ENCODE measurements at regions not wholly inside any gene's neighbourhood (a gene's known extent, or its start where the extent isn't known, plus 50 kb on each side); places are given as distances from the start of the nearest gene placed in this dataset.

- Histone ChIP-seq H3K9me2 (ENCODE audit: insufficient read depth, low read length) (no peaks in the 10 kb centered on the region), H4K20me1 (ENCODE audit: insufficient read depth) (no peaks in the 10 kb centered on the region), H3K9ac (ENCODE audit: low read length) (no peak overlapping the region), H2AFZ (ENCODE audit: low read depth, low read length) (no peak overlapping the region), H3K9me3 (ENCODE audit: low read length) (no peaks in the 10 kb centered on the region), H3K4me3 (ENCODE audit: low read length) (no peak overlapping the region), H3F3A (ENCODE audit: insufficient read depth, low read length, poor library complexity, severe bottlenecking) (no peaks in the 10 kb centered on the region), H3K27ac (ENCODE audit: low read length) (no peak overlapping the region), H3K36me3 (ENCODE audit: insufficient read depth, low read length) (no peaks in the 10 kb centered on the region), H3K27me3 (ENCODE audit: insufficient read depth, low read depth, low read length) (no peaks in the 10 kb centered on the region), H3K4me2 (ENCODE audit: low read length) (no peak overlapping the region), H3K79me2 (replicated peaks; ENCODE audit: insufficient read depth, low read length) (no peaks in the 10 kb centered on the region)
- no peak for TF ChIP-seq POLR2AphosphoS5 (IDR thresholded peaks at IDR 0.05)
- no peak for TF ChIP-seq EZH2 (IDR thresholded peaks at IDR 0.05; ENCODE audit: borderline replicate concordance, insufficient read depth, low read length, poor library complexity, severe bottlenecking)
- TF ChIP-seq EP300 (conservative IDR thresholded peaks at IDR 0.05; ENCODE audit: poor library complexity, severe bottlenecking) = no peak
- TF ChIP-seq RAD21 (conservative IDR thresholded peaks at IDR 0.05) = no peak
Observed at GRCh38 chr2:206858687-206859329, 80.5 kb upstream of the CPO start.

- Histone ChIP-seq H3K9me3 (ENCODE audit: low read length) (no peaks in the 10 kb centered on the region), H3K4me3 (ENCODE audit: low read length) (no peak overlapping the region), H2AFZ (ENCODE audit: low read depth, low read length) (no peak overlapping the region), H3K9me2 (ENCODE audit: insufficient read depth, low read length) (no peaks in the 10 kb centered on the region), H3K9ac (ENCODE audit: low read length) (no peak overlapping the region), H3K27ac (ENCODE audit: low read length) (no peak overlapping the region), H3K79me2 (replicated peaks; ENCODE audit: insufficient read depth, low read length) (no peaks in the 10 kb centered on the region), H3K36me3 (ENCODE audit: insufficient read depth, low read length) (no peaks in the 10 kb centered on the region), H3K4me2 (ENCODE audit: low read length) (no peak overlapping the region), H3K27me3 (ENCODE audit: insufficient read depth, low read depth, low read length) (no peaks in the 10 kb centered on the region), H3F3A (ENCODE audit: insufficient read depth, low read length, poor library complexity, severe bottlenecking) (no peaks in the 10 kb centered on the region), H4K20me1 (ENCODE audit: insufficient read depth) (no peaks in the 10 kb centered on the region)
- TF ChIP-seq EP300 (conservative IDR thresholded peaks at IDR 0.05; ENCODE audit: poor library complexity, severe bottlenecking) = no peak
Observed at GRCh38 chr2:206859330-206859739, 80.0 kb upstream of the CPO start.

GRCh38 chr2:206863196-206863595 lies 76.1 kb upstream of the CPO start:
- H3K9me3 ChIP-seq (ENCODE audit: low read length) = no peaks in the 10 kb centered on the region
- no peak overlapping the region for H3K4me3 ChIP-seq (ENCODE audit: low read length)
- no peak overlapping the region for H3K27ac ChIP-seq (ENCODE audit: low read length)
- H3K4me2 ChIP-seq (ENCODE audit: low read length) = no peak overlapping the region
- TF ChIP-seq MXI1 (conservative IDR thresholded peaks at IDR 0.05; ENCODE audit: poor library complexity, severe bottlenecking) (no peak), POLR2AphosphoS5 (IDR thresholded peaks at IDR 0.05) (no peak), REST (IDR thresholded peaks at IDR 0.05; ENCODE audit: borderline replicate concordance) (no peak), RAD21 (conservative IDR thresholded peaks at IDR 0.05) (no peak), SMC3 (conservative IDR thresholded peaks at IDR 0.05; ENCODE audit: poor library complexity) (no peak), TAF1 (IDR thresholded peaks at IDR 0.05; ENCODE audit: low read depth) (no peak), EZH2 (IDR thresholded peaks at IDR 0.05; ENCODE audit: borderline replicate concordance, insufficient read depth, low read length, poor library complexity, severe bottlenecking) (no peak), EP300 (conservative IDR thresholded peaks at IDR 0.05; ENCODE audit: poor library complexity, severe bottlenecking) (no peak), CTCF (IDR thresholded peaks at IDR 0.05; ENCODE audit: poor library complexity, severe bottlenecking) (no peak)
- H4K20me1 ChIP-seq (ENCODE audit: insufficient read depth) = no peaks in the 10 kb centered on the region
- H2AFZ ChIP-seq (ENCODE audit: low read depth, low read length) = no peak overlapping the region
- H3F3A ChIP-seq (ENCODE audit: insufficient read depth, low read length, poor library complexity, severe bottlenecking) = no peaks in the 10 kb centered on the region
- no peaks in the 10 kb centered on the region for H3K79me2 ChIP-seq (replicated peaks; ENCODE audit: insufficient read depth, low read length)
- H3K9me2 ChIP-seq (ENCODE audit: insufficient read depth, low read length) = no peaks in the 10 kb centered on the region
- H3K27me3 ChIP-seq (ENCODE audit: insufficient read depth, low read depth, low read length) = no peaks in the 10 kb centered on the region
- no peaks in the 10 kb centered on the region for H3K36me3 ChIP-seq (ENCODE audit: insufficient read depth, low read length)
- H3K9ac ChIP-seq (ENCODE audit: low read length) = no peak overlapping the region
